IMR-90 (cell line): ENCODE measurements at regions not wholly inside any gene's neighbourhood (a gene's known extent, or its start where the extent isn't known, plus 50 kb on each side); places are given as distances from the start of the nearest gene placed in this dataset.

Experiments used
- CEBPB ChIP-seq: IDR thresholded peaks from 2 replicates; pipeline ENCODE4 v1.6.1; 2012; ENCODE audit warnings: low read depth, low read length, improper control_type of control experiment
- CHD1 ChIP-seq: IDR thresholded peaks from 2 replicates; pipeline ENCODE4 v1.6.1; 2012; ENCODE audit warnings: low read depth, low read length, improper control_type of control experiment
- CTCF ChIP-seq: conservative IDR thresholded peaks from 2 replicates; pipeline ENCODE4 v1.5.1; 2012; ENCODE audit warnings: mild to moderate bottlenecking, low read depth, low read length, improper control_type of control experiment
- ELK1 ChIP-seq: fragments of 150-350 bp; IDR thresholded peaks from 2 replicates; pipeline ENCODE4 v1.6.1; 2016; ENCODE audit warnings: low read depth, mild to moderate bottlenecking, low read length, moderate library complexity, borderline replicate concordance
- FOS ChIP-seq: fragments of 150-350 bp; IDR thresholded peaks from 2 replicates; pipeline ENCODE4 v1.6.1; 2016; ENCODE audit warnings: low read depth, low read length
- MAFK ChIP-seq: IDR thresholded peaks from 2 replicates; pipeline ENCODE4 v1.6.1; 2012; ENCODE audit warnings: low read depth, low read length, improper control_type of control experiment
- POLR2A ChIP-seq: IDR thresholded peaks from 2 replicates; pipeline ENCODE4 v1.6.1; 2012; ENCODE audit warnings: mild to moderate bottlenecking, low read depth, low read length
- RAD21 ChIP-seq: IDR thresholded peaks from 2 replicates; pipeline ENCODE4 v1.6.1; 2012; ENCODE audit warnings: low read length, improper control_type of control experiment
- RCOR1 ChIP-seq: IDR thresholded peaks from 2 replicates; pipeline ENCODE4 v1.6.1; 2012; ENCODE audit warnings: mild to moderate bottlenecking, low read length, improper control_type of control experiment; ENCODE audit not compliant: insufficient replicate concordance
- RFX5 ChIP-seq: IDR thresholded peaks from 2 replicates; pipeline ENCODE4 v1.8.0; 2012; ENCODE audit warnings: low read depth, mild to moderate bottlenecking, low read length, moderate library complexity
- SMC3 ChIP-seq: fragments of 150-350 bp; IDR thresholded peaks from 2 replicates; pipeline ENCODE4 v1.6.1; 2016; ENCODE audit warnings: low read depth, mild to moderate bottlenecking, antibody characterized with exemption, low read length, moderate library complexity
- USF2 ChIP-seq: fragments of 150-350 bp; IDR thresholded peaks from 2 replicates; pipeline ENCODE4 v1.6.1; 2017; ENCODE audit warnings: mild to moderate bottlenecking, antibody characterized with exemption, low read length, low read depth

GRCh38 chr4:148810461-148810860 lies 368.2 kb upstream of the NR3C2 start:
- TF ChIP-seq CTCF, result no peak
- no peak for TF ChIP-seq RCOR1
- no peak for TF ChIP-seq CEBPB
- TF ChIP-seq ELK1, result no peak
- TF ChIP-seq POLR2A, result no peak
- no peak for TF ChIP-seq MAFK
- no peak for TF ChIP-seq SMC3
- no peak for TF ChIP-seq RFX5
- TF ChIP-seq USF2, result no peak
- TF ChIP-seq FOS, result no peak
- no peak for TF ChIP-seq RAD21
- no peak for TF ChIP-seq CHD1
